Transverse colon (tissue), 4 donors: ENCODE measurements at regions not wholly inside any gene's neighbourhood (a gene's known extent, or its start where the extent isn't known, plus 50 kb on each side); places are given as distances from the start of the nearest gene placed in this dataset.

ENCODE experiments used
- EP300 ChIP-seq: sonication (generic); formaldehyde crosslinking; IDR thresholded peaks from one replicate; pipeline ENCODE4 v1.6.1; 2017; ENCODE audit warnings: antibody characterized with exemption, low read depth
- POLR2A ChIP-seq: fragments of 450-650 bp; IDR thresholded peaks from one replicate; pipeline ENCODE4 v1.6.1; 2016; ENCODE audit warnings: antibody characterized with exemption, mild to moderate bottlenecking, moderate library complexity
- POLR2AphosphoS5 ChIP-seq, 3 donors: sonication (generic); formaldehyde crosslinking; IDR thresholded peaks; one replicate each; pipeline ENCODE4 v1.6.1; 2016; ENCODE audit warnings: antibody characterized with exemption in 3 of 3
- TF ChIP-seq, protein P1 (sequence below), 5 experiments: fragments of 200-600 bp in 3 of 5; fragments of 450-650 bp in 2 of 5; sonication (generic) in 3 of 5; IDR thresholded peaks; 1 replicate in 2 of 5; 2 replicates in 3 of 5; pipeline ENCODE4 v1.5.1; 2016 to 2017; ENCODE audit warnings: antibody characterized with exemption in 5 of 5, inconsistent platforms in 3 of 5, mild to moderate bottlenecking in 2 of 5, moderate library complexity in 1 of 5

GRCh38 chr1:38763121-38763520 is 96.5 kb downstream of the RRAGC start:
- TF ChIP-seq, protein P1, sequence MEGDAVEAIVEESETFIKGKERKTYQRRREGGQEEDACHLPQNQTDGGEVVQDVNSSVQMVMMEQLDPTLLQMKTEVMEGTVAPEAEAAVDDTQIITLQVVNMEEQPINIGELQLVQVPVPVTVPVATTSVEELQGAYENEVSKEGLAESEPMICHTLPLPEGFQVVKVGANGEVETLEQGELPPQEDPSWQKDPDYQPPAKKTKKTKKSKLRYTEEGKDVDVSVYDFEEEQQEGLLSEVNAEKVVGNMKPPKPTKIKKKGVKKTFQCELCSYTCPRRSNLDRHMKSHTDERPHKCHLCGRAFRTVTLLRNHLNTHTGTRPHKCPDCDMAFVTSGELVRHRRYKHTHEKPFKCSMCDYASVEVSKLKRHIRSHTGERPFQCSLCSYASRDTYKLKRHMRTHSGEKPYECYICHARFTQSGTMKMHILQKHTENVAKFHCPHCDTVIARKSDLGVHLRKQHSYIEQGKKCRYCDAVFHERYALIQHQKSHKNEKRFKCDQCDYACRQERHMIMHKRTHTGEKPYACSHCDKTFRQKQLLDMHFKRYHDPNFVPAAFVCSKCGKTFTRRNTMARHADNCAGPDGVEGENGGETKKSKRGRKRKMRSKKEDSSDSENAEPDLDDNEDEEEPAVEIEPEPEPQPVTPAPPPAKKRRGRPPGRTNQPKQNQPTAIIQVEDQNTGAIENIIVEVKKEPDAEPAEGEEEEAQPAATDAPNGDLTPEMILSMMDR (IDR thresholded peaks at IDR 0.05) = no peak
- TF ChIP-seq EP300 (no peak), POLR2A (no peak), POLR2AphosphoS5 (IDR thresholded peaks at IDR 0.05) (no peak)
